Non-pigmented ciliary epithelial cell (primary cell): ENCODE measurements at regions not wholly inside any gene's neighbourhood (a gene's known extent, or its start where the extent isn't known, plus 50 kb on each side); places are given as distances from the start of the nearest gene placed in this dataset.

Experiments used
- DNase-seq: peaks from one replicate; pipeline ENCODE4 v3.0.0-alpha.2; 2010; ENCODE audit warnings: low read depth

DNA sequence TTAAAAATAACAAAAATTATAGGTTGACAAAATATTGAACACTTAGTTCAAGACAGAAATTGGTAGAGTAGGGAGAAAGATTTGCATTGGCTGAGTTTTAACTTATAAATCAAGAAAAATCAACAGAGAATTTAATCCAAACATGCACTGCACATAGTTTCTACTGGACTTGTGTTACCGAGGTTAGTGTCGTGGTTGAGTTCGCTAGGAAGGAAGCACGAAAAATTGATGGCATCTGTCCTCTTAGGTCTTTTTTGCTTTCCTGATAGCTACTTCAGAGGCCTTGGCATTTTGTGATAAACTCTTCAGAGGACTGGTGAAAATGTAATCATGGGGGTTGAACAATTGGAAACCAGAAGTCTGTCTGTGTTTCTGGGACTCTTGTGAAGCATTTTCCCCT is 392.9 kb downstream of the NUAK1 start:
- DNase-seq: no peak

- DNase-seq: peak; percentile 72
Observed at GRCh38 chr12:105748806-105749600, 389.8 kb downstream of the NUAK1 start.

DNA sequence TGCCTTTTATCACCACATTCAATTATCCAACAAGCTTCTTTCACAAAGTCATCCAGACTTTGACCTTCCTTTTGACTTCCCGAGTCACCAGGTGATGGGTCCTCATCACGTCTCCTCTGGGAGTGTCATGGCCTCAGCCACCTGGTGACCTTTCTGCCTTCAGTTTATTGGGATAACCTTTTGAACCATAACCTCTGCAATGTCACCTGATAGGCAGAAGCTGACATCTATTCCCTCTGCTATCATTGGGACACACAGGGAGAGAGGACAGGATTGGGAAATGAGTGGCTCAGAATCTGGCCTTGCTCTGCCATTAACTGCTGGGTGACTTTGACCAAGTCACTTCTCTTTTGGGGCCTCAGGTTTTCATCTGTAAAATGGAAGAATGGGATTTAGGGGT is 388.7 kb downstream of the NUAK1 start:
- DNase-seq: no peak

DNA sequence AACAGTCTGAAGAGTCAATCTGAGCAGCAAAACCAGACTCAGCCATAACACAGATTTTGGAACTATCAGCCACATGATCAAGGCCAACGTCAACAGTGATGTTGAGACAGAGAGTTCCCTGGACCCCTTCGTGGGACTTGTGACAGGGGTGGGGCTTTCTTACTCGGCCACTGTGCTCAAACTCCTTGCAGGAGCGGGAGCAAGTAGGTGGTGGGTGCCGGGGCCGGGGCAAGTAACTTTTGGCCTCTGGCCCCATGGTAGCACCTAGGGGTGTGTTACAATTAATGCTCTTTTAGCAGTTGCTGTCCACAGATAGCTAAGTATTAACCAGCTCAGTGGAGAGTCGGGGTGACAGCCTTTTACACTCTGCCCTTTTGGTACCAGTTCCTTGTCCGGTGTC is 384.4 kb downstream of the NUAK1 start:
- no peak for DNase-seq

DNA sequence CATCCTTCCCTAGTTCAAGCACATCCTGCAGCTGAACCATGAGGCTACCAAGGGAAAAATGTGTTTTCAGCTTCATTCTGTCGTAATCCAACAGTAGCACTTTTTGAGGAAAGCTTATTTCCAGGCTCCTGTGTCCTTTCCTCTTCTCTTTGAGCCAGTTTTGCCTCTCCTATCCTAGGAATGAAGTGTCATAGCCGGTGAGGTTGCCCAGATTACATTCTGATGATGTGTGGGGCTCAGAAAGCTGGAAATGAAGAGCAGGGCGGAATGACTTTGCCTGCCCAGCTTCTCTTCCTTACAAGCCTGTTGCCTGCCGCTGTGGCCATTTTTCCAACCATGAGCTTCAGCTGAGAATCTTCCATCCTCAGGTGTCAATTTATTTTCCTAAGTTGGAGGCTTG is 381.8 kb downstream of the NUAK1 start:
- DNase-seq: no peak

DNA sequence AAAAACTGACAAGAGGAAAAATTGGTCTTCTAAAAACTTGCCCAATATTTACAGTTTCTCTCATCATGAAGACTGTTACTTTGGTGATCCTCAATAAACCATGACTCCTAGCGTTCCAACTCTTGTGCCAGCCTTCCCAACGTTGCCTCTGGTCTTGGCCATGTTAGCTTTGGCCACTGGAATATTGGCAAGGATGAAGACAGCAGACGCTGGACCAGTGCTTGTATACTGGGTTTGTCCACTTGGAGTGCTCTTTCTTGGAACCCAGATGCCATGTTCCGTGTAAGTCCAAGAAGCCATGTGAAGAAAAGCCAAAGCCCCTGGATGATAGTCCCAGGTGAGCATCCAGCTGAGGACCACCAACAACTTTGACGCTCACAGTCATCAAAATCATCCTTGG is 379.6 kb downstream of the NUAK1 start:
- no peak for DNase-seq

- no peak for DNase-seq
Observed at GRCh38 chr12:105761075-105761474, 377.7 kb downstream of the NUAK1 start.

GRCh38 chr12:105764216-105764835 is 374.4 kb downstream of the NUAK1 start:
- DNase-seq: no peak

- no peak for DNase-seq
Observed at GRCh38 chr12:105765053-105766014, 373.4 kb downstream of the NUAK1 start.

- no peak for DNase-seq
Observed at GRCh38 chr12:105766029-105766428, 372.7 kb downstream of the NUAK1 start.

DNA sequence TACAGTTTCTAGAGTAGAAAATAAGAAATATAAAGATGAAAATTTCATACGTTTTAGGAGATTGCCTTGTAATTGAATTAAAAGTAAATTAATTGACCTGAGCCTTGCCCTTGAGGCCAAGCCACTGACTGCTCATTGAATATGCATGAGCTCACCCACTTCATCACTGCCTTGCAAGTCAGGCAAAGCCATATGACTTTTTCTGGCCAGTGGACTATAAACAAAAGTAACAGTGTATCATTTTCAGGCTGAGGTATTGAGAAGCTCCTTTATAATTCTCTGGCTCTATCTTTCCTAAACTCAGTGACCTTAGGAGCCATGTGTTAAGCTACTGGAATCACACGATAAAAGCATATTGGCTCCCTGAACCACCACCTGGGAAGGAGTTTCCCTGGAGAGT is 369.3 kb downstream of the NUAK1 start:
- DNase-seq: no peak

- no peak for DNase-seq
Observed at GRCh38 chr12:105773471-105773870, 365.3 kb downstream of the NUAK1 start.

DNA sequence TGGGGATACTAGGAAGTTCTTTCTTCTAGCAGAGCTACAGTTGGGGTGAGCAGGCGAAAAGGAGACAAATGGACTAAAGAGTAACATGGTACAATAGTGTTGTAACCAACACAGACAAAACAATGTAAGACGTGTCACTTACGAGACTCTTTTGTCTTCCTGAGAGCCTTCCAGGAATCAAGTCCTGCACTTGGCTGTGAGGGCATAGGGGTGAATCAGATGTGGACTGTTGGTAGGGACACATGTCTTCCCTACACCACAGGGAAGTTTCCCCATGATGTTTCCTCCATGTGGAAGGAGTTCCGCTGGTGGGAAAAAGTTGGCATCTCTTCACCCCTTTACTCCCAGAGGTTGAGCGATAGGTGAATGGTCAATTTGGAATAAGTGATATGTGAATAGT is 364.7 kb downstream of the NUAK1 start:
- DNase-seq: no peak

GRCh38 chr12:105775343-105775742 is 363.4 kb downstream of the NUAK1 start:
- peak; percentile 53 for DNase-seq

GRCh38 chr12:105783983-105784947 is 354.5 kb downstream of the NUAK1 start:
- no peak for DNase-seq

- DNase-seq: no peak
Observed at GRCh38 chr12:105793421-105793820, 345.3 kb downstream of the NUAK1 start.

GRCh38 chr12:105798256-105798845 is 340.4 kb downstream of the NUAK1 start:
- DNase-seq: no peak

- DNase-seq: no peak
Observed at GRCh38 chr12:105799103-105799502, 339.7 kb downstream of the NUAK1 start.

GRCh38 chr12:105801351-105801750 is 337.4 kb downstream of the NUAK1 start:
- no peak for DNase-seq

DNA sequence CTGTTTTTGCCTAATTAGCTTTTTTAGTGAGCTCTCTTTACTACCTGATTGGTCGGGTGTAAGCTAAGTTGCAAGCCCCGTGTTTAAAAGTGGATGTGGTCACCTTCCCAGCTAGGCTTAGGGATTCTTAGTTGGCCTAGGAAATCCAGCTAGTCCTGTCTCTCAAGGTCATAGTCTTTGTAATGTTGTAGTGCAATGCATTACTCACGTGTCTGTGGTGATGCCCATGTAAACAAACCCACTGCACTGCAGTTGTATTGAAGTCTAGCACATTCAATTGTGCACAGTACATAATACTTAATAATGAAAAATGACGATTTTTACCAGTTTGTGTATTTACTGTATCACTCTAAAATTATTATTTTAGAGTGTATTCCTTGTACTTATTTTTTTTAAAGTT is 335.5 kb downstream of the NUAK1 start:
- DNase-seq: no peak
